ENCODE measurements at regions not wholly inside any gene's neighbourhood (a gene's known extent, or its start where the extent isn't known, plus 50 kb on each side); places are given as distances from the start of the nearest gene placed in this dataset.

DNA sequence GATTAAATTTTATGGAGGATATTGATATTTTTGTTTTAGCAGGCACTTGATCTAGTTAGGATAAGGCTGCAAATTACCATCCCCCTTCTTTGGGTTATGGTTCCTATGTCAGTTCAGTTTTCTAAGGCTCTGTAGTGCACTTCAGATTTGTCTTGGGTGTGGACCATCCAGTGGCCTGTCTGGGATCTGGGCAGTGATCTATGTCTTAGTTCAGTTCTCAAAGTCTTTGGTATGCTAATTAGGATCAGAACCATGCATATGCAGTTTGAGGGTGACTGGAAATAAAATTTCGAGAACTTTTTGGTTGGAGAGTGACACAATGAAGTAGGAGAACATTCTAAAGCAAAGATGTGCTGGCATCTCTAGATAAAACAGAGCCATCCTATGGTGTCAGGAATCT lies 388.2 kb downstream of the MID1IP1 start:
- DNase-seq = no peak

- DNase-seq = no peak
These were observed 393.4 kb downstream of the MID1IP1 start for GRCh38 chrX:39194673-39195072.

GRCh38 chrX:39195156-39195555 lies 393.9 kb downstream of the MID1IP1 start:
- no peak for DNase-seq

DNA sequence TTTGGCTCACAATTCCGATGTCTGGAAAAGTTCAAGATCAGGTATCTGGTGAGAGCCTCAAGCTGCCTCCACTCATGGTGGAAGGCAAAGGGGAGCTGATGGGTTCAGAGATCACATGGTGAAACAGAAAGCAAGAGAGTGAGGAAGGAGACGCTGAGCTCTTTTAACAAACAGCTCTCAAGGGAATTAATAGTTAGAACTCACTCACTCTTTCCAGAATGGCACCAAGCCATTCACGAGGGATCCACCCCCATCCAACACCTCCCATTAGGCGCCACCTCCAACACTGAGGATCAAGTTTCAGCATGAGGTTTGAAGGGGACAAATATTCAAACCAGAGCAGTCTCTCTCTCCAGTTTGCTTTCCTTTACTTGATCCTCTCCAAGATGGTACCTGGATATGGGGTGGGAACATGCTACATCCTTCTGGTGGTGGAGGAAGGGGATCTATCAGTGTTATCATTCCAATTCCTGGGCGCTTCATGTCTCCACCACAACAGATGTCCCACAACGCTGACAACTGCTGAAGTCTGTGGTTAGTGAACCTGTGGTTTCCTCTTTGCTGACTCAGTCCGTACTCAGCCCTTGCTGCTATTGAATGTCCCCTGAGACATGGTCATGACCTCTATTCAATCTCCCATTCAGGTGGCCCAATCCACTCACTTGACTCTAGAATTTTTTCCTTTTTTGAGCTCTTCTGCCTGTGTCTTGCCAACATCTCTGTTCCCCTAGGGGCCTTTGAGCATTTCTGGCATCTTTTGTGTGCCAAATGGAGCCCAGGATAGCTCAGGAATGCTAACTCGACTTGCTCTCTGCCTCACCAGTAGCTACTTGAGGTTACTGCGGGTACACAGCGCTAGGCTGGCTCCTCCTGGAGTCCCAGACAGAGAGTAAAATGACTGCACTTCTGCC lies 395.2 kb downstream of the MID1IP1 start:
- peak; percentile 10 for DNase-seq

DNA sequence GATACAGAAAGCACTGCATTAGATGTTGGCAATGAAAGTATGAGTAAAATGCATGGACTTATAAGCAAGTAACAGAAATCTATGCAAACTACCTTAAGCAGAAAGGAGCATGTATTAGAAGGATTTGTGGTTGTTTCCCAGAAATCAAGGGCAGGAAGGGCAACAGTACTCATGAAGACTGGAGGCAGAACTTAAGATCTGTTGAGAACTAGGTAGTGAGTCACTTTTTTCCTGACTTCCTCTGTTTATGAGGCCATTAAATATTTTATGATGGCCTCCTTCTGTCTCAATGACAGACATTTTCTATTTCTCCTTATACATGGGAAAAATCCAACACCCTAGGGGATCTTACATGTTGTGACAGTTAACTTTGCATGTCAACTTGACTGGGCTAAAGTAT lies 398.2 kb downstream of the MID1IP1 start:
- no peak for DNase-seq

- DNase-seq = no peak
These were observed 400.2 kb downstream of the MID1IP1 start for GRCh38 chrX:39201305-39201990.

GRCh38 chrX:39202641-39203040 lies 401.4 kb downstream of the MID1IP1 start:
- DNase-seq = no peak

- no peak for DNase-seq
These were observed 402.2 kb downstream of the MID1IP1 start for GRCh38 chrX:39203427-39203826.

- DNase-seq = no peak
These were observed 403.1 kb downstream of the MID1IP1 start for GRCh38 chrX:39204353-39204752.

- peak; percentile 27 for DNase-seq
These were observed 403.7 kb downstream of the MID1IP1 start for GRCh38 chrX:39204945-39205344.

DNA sequence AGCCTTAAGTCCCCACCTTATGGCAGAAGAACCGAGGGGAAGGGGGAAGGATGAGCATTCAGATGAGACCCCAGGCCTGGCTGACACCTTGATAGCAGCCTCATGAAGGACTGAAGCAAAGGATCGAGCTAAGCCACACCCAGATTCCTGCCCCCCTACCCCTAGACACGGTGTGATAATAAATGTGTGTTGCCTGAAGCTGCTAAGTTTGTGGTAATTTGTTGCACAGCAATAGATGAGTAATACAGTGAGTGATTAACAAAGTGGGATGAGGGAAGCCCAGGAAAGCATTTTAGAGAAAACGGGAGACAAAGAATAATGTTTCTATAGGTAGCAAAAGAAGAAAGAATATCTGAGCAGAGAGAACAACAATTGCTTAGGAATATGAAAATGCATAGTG lies 404.2 kb downstream of the MID1IP1 start:
- no peak for DNase-seq

DNA sequence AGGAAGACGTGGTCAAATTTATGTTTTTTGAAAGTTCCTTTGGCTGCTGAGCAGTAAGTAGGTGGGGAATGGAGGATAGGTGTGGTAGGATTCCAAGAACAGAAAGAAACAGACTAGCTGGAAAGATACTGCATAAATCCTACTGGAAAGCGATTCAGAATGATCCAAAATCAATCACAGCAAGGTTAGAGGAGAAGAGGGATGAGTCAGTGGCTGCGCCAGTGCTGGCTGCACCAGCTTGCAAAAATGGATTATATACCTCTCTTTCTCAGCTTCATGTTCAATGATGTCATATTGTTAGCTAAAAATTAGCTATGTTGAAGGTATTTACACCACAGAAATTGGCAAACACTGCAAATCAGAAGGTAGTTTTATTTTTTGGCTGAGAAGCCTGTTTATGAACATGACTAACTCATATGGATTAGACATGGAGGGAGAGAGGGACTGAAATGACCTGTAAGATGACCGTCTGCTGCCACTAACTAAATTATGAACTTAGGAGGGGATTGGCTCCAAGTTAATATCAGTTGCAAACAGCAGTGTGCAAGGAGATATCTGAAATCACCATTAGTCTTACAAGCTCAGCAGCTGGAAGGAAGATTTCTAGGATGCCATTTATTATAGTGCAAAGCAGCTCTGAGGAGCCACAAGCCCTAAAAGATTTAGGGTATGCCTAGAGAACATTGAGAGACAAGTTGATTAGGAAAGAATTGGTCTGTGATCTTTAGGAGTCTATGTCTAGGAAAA lies 405.3 kb downstream of the MID1IP1 start:
- DNase-seq = no peak

DNA sequence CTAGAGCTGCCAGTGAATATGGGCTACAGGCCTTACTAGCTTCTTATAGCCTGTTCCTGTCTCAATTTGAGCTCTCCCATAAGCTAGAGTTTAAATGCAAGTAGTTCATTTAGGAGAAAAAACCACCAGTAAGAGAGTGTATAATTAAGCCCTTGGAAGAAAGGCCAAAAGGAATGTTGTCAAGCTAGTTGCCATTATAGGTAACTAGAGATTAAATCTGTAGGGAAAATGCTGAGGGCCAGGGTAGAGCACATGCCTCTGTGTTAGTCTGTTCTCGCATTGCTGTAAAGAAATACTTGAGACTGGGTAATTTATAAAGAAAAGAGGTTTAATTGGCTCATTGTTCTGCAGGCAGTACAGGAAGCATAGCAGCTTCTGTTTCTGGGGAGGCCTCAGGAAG lies 410.2 kb downstream of the MID1IP1 start:
- no peak for DNase-seq

GRCh38 chrX:39212456-39212855 lies 411.2 kb downstream of the MID1IP1 start:
- peak; percentile 52 for DNase-seq

DNA sequence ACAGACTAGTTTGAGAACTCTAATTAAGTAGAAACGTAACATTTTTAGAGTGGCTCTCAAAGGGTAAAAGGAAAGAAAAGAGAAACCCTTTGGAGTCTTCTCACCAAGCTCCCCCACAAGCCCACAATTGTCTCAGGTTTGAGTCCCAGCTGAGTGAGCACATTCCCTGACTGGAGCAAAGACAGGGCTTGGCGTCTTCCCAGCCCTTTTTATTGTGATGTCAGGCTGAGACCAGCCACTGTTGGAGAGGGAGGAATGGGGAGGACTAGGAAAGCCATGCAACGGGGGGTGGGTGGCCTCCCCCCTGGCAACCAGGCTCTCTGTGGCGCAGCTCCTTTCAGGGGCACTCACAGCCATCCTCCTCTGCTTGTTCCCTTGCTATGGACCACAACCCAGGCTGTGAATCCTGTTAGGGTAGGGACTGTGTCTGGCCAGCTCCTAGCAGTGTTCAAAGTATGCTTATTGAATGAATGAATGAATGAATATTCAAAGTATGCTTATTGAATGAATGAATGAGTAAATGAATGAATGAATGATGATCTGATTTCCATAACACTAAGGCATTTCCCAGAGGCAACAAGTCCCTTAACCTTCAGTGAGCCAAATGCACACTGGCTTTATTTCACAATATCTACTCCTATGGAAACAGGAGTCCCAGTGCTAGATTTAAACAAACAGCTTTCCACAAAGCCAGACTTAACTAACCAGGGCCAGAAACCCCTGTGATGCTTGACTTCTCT lies 413.3 kb downstream of the MID1IP1 start:
- no peak for DNase-seq

GRCh38 chrX:39220952-39221351 lies 419.7 kb downstream of the MID1IP1 start:
- DNase-seq = no peak

DNA sequence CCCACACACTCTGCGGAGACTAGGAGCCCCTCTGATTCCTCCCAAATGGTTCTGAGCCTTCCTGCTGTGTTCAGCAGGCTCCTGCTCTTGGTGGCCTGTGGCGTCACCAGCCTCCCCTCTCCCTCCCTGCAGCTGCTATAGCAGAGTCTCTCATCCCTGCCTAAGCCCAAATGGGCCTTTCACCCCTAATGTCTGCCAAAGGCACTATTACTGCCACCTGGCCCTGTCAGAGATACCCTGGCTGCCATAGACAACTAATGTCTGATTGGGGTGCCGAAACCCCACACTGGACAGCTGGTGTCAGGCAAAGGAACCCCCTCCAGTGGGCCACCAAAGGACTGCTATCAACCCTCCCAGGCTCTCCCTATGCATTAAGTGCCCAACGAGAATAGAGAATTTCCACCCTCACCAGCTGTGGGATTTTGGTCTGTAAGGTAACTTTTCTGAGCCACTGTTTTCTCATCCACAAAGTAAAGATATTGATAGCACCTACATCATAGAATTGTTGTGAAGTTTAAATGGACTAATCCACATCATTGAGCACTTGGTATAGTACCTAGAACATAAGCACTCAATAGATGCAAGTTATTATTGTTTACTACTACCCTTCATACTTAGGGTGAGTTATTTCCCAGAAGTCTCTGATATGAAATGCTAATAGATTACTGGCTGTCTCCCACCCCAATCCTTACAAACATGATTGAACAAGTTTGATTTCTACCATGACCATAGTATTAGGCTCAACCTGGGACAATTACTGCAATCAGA lies 421.3 kb downstream of the MID1IP1 start:
- DNase-seq = no peak

GRCh38 chrX:39226251-39226650 lies 425.0 kb downstream of the MID1IP1 start:
- no peak for DNase-seq

DNA sequence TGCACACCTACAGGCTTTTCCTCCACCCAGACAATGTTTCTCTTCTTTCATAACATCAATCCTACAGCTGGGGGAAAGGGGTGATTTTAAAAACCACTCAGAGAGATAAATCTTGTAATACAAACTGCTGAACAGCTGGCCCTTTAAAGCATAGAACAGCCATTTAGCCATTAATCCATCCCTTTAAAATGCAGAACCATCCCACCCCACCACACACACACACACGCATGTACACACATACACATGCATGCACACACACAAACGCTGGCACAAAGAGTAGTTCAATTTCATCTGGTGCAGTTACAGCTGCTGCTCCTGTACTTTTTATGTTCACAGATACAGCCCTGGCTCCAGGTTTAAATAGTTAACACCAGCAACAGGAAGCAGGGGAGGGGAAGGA lies 426.1 kb downstream of the MID1IP1 start:
- no peak for DNase-seq

- no peak for DNase-seq
These were observed 436.7 kb downstream of the MID1IP1 start for GRCh38 chrX:39238006-39238405.

GRCh38 chrX:39242187-39242586 lies 440.9 kb downstream of the MID1IP1 start:
- DNase-seq = no peak

GRCh38 chrX:39244147-39244546 lies 442.9 kb downstream of the MID1IP1 start:
- DNase-seq = no peak
